GM19099 (cell line): ENCODE measurements at regions not wholly inside any gene's neighbourhood (a gene's known extent, or its start where the extent isn't known, plus 50 kb on each side); places are given as distances from the start of the nearest gene placed in this dataset.

Experiments used
- POLR2A ChIP-seq: IDR thresholded peaks from 3 replicates; pipeline ENCODE4 v1.6.1; 2011; ENCODE audit warnings: low read depth; ENCODE audit not compliant: insufficient read length; ENCODE audit errors: extremely low read depth

DNA sequence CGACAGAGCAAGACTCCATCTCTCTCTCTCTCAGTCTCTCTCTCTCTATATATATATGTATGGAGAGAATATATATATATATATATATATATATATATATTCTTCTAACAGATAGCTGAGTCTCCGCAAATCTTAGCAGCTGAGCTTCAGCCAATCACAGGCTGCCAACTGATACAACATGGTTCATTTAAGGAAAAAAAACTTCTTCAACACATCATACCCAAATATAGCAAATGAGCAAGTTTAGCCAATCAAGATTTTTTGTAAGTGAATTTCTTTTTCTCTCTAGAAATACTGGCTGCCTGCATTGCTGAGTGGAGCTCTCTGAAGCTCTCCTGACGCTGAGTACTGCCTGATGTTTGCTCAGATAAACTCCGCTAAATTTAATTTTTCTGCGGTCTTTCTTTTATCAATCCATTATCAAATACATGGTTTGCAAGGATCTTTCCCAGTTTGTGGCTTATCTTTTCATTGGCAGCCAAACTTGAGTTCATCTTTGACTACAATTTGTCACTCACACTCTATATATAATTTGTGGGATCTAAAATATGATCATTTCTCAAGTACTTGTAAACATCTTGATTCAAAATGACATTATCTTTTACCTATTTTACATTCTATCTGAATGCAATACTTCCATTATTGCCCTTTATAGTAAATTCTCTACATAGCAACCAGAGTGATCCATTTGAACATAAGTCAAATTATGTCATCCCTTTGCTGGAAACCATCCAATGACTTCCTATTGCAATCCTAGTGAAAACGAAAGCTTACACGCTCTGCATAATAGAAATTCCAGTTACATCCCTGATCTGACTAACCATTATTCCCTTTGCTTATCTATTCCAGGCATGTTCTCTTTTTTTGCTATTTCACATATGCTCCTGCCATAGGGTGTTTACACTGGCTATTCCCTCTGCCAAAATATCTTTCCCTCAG is 2131.7 kb downstream of the MRPL39 start:
- no peak for TF ChIP-seq POLR2A

GRCh38 chr21:23471877-23472276 is 2135.4 kb downstream of the MRPL39 start:
- TF ChIP-seq POLR2A, result no peak

DNA sequence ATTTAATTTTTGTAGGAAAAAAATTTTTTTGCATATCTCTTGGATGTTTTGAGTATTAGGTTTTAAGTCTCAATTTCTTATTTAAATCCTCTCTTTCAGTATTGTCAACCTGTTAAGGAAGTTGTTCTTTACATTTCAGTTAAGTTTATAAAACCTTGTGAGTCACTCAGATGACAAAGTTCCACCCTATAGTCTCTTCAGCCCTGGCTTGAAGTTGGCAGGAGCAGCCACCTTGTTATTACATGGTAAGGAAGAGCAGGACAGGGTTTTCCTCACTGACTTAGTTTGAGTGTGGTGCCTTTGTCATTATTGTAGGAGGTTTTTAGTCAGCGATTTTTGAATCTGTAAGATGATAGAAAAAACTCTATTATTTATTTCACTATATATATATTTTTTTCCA is 2143.9 kb downstream of the MRPL39 start:
- no peak for TF ChIP-seq POLR2A

DNA sequence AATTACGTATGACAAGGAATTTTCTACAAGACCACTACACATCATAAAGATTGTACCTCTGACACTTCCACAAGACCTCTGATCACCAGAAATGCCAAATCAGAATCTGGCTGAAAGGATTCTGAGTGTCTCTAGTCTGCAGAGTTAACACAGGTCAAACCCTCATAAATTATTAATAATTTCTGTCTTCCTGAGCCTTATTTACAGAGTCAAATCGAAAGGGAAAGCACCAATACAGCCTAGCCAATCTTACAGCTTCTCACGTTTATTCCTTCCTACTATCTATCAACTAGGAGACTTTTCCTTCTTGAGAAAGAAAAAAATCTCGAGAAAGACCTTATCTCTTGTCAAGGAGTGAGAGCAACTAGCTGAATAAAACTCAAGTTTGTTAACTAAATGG is 2151.6 kb downstream of the MRPL39 start:
- no peak for TF ChIP-seq POLR2A

DNA sequence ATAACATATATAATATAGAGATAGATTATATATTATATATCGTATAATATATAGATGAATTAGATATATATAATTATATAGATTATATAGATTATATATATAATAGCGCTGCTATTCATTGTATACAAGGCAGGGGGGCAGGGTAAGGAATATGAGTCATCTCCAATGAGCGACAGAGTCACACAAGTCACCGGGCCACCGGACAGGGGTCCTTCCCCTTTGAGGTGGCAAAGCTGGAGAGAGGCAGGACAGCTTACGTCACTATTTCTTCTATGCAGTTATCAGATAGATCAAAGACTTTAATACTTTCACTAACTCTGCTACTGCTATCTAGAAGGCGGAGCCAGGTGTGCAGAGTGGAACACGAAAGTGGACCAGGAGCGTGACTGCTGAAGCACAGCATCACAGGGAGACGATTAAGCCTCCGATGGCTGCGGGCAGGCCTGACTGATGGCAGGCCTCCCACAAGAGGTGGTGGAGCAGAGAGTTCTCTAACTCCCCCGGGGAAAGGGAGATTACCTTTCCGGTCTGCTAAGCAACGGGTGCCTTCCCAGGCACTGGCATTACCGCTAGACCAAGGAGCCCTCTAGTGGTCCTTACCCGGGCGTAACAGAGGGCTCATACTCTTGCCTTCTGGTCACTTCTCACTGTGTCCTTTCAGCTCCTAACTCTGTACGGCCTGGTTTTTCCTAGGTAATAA is 2154.7 kb downstream of the MRPL39 start:
- no peak for TF ChIP-seq POLR2A

- no peak for TF ChIP-seq POLR2A
These were observed 2162.0 kb downstream of the MRPL39 start for GRCh38 chr21:23445307-23445706.

- no peak for TF ChIP-seq POLR2A
These were observed 2169.2 kb downstream of the MRPL39 start for GRCh38 chr21:23438081-23438480.

DNA sequence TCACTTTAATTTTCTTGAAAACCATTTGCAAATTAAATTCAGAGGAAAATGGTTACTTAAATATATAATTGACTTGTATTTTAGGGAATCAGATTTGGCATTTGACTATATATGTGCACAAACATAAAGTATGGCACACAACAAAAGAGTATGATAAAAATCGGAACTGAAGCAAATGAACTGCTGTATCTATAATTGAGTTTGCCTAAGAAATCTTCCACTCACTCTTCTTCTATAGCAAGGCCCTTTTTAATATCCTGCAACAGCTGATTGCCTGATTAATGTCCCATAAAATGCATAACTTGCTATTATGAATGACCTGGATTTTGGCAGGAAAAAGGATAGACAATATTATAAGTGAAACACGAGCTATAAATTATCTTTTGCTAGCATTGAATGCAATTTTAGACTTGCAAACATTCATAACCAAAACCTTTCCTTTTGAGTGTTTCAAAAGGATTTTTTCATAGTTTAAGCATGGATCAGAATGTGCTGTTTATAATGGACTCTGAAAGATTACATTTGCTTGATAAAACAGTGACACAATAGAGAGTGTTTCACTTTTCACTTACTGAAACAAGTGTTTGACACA is 2204.3 kb downstream of the MRPL39 start:
- TF ChIP-seq POLR2A, result no peak

DNA sequence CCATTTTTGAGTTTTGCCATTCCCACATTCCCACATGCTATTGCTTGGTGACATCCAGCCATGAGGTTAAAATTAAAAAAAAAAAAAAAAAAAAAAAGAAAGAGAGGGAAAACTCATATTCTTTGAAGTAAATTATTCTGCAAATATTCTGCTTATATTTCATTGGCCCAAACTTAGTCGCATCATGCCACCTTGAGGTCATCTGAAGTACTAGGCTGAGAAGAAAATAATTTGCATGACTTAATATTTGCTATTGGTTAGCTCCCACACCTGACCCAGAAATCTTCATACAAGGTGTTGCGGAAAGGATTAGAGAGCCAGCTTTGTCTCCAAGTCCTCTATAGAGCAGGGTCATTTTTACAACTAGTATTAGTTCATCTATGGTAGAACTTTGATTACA is 2206.0 kb downstream of the MRPL39 start:
- TF ChIP-seq POLR2A, result no peak

DNA sequence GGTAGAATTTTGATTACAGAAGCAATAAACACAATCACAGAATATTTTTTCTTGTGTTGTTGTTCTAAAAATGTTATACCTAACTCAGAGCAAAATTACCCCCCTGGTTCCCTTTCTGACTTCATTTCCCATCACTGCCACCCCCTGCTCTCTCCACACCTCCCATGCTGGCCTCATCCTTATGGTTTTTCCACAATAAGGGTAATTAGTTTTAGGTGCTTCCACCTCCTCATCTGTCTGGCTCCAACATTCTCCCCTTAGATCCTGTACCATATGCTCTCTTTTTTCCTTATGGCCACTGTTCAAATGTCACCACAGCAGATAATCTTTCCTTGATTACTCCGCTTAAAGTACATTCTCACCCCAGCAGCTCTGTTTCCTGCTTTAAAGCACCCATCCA is 2208.6 kb downstream of the MRPL39 start:
- TF ChIP-seq POLR2A, result no peak

- no peak for TF ChIP-seq POLR2A
These were observed 2212.8 kb downstream of the MRPL39 start for GRCh38 chr21:23394458-23394857.

GRCh38 chr21:23384679-23385078 is 2222.6 kb downstream of the MRPL39 start:
- no peak for TF ChIP-seq POLR2A

- no peak for TF ChIP-seq POLR2A
These were observed 2233.1 kb downstream of the MRPL39 start for GRCh38 chr21:23374155-23374554.

DNA sequence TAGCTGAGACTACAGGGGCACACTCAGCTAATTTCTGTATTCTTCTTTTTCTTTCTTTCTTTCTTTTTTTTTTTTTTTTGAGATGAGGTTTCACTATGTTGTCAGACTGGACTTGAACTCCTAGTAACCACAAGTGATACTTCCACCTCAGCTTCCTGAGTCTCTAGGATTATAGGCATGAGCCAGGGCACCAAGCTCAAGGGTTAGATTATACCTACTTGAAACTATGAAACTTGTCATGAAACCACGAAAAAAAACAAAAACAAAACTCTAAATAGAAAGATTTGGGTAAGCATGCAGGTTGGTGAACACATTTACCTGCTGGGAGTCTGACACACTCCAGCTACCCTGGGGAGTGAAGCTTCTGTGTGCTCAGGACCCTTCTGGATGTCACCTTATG is 2250.4 kb downstream of the MRPL39 start:
- TF ChIP-seq POLR2A, result no peak

GRCh38 chr21:23316190-23316589 is 2291.1 kb downstream of the MRPL39 start:
- TF ChIP-seq POLR2A, result no peak

DNA sequence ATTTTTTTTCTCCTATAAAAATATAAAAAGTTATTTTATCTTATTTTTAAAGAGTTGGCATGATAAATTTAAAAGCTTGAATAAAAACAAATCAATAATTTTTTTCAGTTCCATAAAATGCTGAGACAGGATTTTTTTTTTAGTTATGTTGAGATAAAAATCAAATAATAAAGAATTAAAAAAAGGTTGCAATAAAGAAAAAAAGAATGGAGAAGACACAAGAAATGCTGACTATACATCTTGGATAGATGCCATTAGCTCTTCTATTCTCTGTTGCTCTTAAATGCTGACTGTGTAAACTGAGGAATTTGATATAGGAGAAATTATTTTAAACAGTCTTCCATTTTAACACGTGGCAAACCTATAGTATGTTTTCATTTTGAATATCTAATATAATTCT is 2298.5 kb downstream of the MRPL39 start:
- no peak for TF ChIP-seq POLR2A

GRCh38 chr21:23307065-23307464 is 2300.2 kb downstream of the MRPL39 start:
- TF ChIP-seq POLR2A, result no peak

DNA sequence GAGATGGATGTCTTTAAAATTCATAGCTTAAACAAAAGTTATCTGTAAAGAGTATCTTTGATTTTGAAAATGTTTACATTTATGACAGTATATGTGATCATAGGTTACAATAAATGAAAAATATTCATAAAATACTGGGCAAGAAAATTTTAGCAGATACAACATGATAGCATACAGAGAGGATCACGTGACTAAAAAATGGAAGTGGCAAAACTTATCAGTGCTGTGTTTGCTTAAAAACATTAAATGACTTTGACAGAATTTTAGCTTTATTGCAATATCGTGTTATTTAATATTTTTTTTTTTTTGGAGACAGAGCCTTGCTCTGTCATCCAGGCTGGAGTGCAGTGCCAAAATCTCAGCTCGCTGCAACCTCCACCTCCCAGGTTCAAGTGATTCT is 2294.1 kb downstream of the NCAM2 start:
- no peak for TF ChIP-seq POLR2A
